HG03432 (cell line): ENCODE measurements at regions not wholly inside any gene's neighbourhood (a gene's known extent, or its start where the extent isn't known, plus 50 kb on each side); places are given as distances from the start of the nearest gene placed in this dataset.
"Not testable (repeated sequence)": the region's sequence is repeated elsewhere in the genome, so short reads cannot be mapped to it uniquely, and the experiment has no call there.

Experiments
- ATAC-seq: cut with Tn5 transposase; IDR thresholded peaks from one replicate; pipeline ENCODE4 v1.9.1; 2021; ENCODE audit warnings: mild to moderate bottlenecking, moderate library complexity; ENCODE audit not compliant: unreplicated experiment

GRCh38 chr6:134622382-134623173 is 304.7 kb upstream of the SGK1 start:
- ATAC-seq = no peak

GRCh38 chr6:134621858-134622257 is 303.9 kb upstream of the SGK1 start:
- ATAC-seq = no peak

GRCh38 chr6:134619789-134620188 is 301.9 kb upstream of the SGK1 start:
- ATAC-seq = no peak

GRCh38 chr6:134619077-134619476 is 301.2 kb upstream of the SGK1 start:
- peak; percentile 67 for ATAC-seq

GRCh38 chr6:134614606-134615485 is 296.9 kb upstream of the SGK1 start:
- no peak for ATAC-seq

GRCh38 chr6:134612128-134612527 is 294.2 kb upstream of the SGK1 start:
- ATAC-seq = not testable (repeated sequence)

GRCh38 chr6:134610411-134610810 is 292.5 kb upstream of the SGK1 start:
- ATAC-seq = no peak

GRCh38 chr6:134609716-134610261 is 291.9 kb upstream of the SGK1 start:
- ATAC-seq = no peak

GRCh38 chr6:134607411-134607810 is 289.5 kb upstream of the SGK1 start:
- no peak for ATAC-seq

- no peak for ATAC-seq
Observed at GRCh38 chr6:134605034-134605433, 287.1 kb upstream of the SGK1 start.

- ATAC-seq = no peak
Observed at GRCh38 chr6:134604014-134604676, 286.2 kb upstream of the SGK1 start.

- no peak for ATAC-seq
Observed at GRCh38 chr6:134603561-134603960, 285.6 kb upstream of the SGK1 start.

GRCh38 chr6:134602123-134602522 is 284.2 kb upstream of the SGK1 start:
- ATAC-seq = no peak

- no peak for ATAC-seq
Observed at GRCh38 chr6:134600671-134601070, 282.8 kb upstream of the SGK1 start.

- no peak for ATAC-seq
Observed at GRCh38 chr6:134599079-134599478, 281.2 kb upstream of the SGK1 start.

- no peak for ATAC-seq
Observed at GRCh38 chr6:134596191-134596590, 278.3 kb upstream of the SGK1 start.

GRCh38 chr6:134594881-134595280 is 277.0 kb upstream of the SGK1 start:
- no peak for ATAC-seq

GRCh38 chr6:134593887-134594286 is 276.0 kb upstream of the SGK1 start:
- ATAC-seq = no peak

GRCh38 chr6:134593442-134593841 is 275.5 kb upstream of the SGK1 start:
- ATAC-seq = no peak

- no peak for ATAC-seq
Observed at GRCh38 chr6:134593024-134593423, 275.1 kb upstream of the SGK1 start.

- ATAC-seq = no peak
Observed at GRCh38 chr6:134590449-134590848, 272.5 kb upstream of the SGK1 start.
